HEK293T (cell line): ENCODE measurements at regions not wholly inside any gene's neighbourhood (a gene's known extent, or its start where the extent isn't known, plus 50 kb on each side); places are given as distances from the start of the nearest gene placed in this dataset.
"Not testable (repeated sequence)": the region's sequence is repeated elsewhere in the genome, so short reads cannot be mapped to it uniquely, and the experiment has no call there.

Experiments used
- CTCF ChIA-PET: fragments of 350-600 bp; formaldehyde crosslinking; extraction: SDS; loops from one replicate; lab custom pipeline; 2021; ENCODE audit warnings: antibody characterized with exemption, inconsistent platforms; lab: Yijun Ruan, JAX
- POLR2A ChIA-PET: fragments of 350-600 bp; formaldehyde crosslinking; extraction: SDS; loops from one replicate; lab custom pipeline; 2020; ENCODE audit warnings: antibody characterized with exemption, inconsistent platforms; lab: Yijun Ruan, JAX
- DNase-seq: peaks from one replicate; pipeline ENCODE4 v3.0.0; 2012; ENCODE audit warnings: mixed read lengths; ENCODE audit errors: extremely low spot score
- ARNT ChIP-seq: fragments of 450-650 bp; IDR thresholded peaks from 2 replicates; pipeline ENCODE4 v1.6.1; 2017; ENCODE audit warnings: mild to moderate bottlenecking
- BHLHE40 ChIP-seq: fragments of 450-650 bp; IDR thresholded peaks from 2 replicates; pipeline ENCODE4 v1.6.1; 2016; ENCODE audit warnings: mild to moderate bottlenecking, moderate library complexity, borderline replicate concordance
- CTBP1 ChIP-seq: fragments of 450-650 bp; IDR thresholded peaks from 2 replicates; pipeline ENCODE4 v1.6.1; 2016; ENCODE audit warnings: borderline replicate concordance
- ELF4 ChIP-seq: fragments of 450-650 bp; IDR thresholded peaks from 2 replicates; pipeline ENCODE4 v1.6.1; 2017; ENCODE audit warnings: antibody characterized with exemption
- FOXA1 ChIP-seq: fragments of 450-650 bp; IDR thresholded peaks from 2 replicates; pipeline ENCODE4 v1.6.1; 2016; ENCODE audit warnings: mild to moderate bottlenecking
- FOXK2 ChIP-seq: fragments of 450-650 bp; IDR thresholded peaks from 2 replicates; pipeline ENCODE4 v1.6.1; 2016; ENCODE audit warnings: mild to moderate bottlenecking
- FOXM1 ChIP-seq: fragments of 450-650 bp; IDR thresholded peaks from 2 replicates; pipeline ENCODE4 v1.6.1; 2017; ENCODE audit warnings: mild to moderate bottlenecking, borderline replicate concordance
- HDGF ChIP-seq: fragments of 450-650 bp; IDR thresholded peaks from 2 replicates; pipeline ENCODE4 v1.6.1; 2017; ENCODE audit warnings: antibody characterized with exemption, borderline replicate concordance
- L3MBTL2 ChIP-seq: fragments of 450-650 bp; conservative IDR thresholded peaks from 2 replicates; pipeline ENCODE4 v1.6.1; 2016; ENCODE audit warnings: mild to moderate bottlenecking
- LEF1 ChIP-seq: fragments of 450-650 bp; IDR thresholded peaks from 2 replicates; pipeline ENCODE4 v1.6.1; 2017; ENCODE audit warnings: mild to moderate bottlenecking, borderline replicate concordance
- NFRKB ChIP-seq: fragments of 450-650 bp; IDR thresholded peaks from 2 replicates; pipeline ENCODE4 v1.6.1; 2016; ENCODE audit warnings: mild to moderate bottlenecking, moderate library complexity
- SP1 ChIP-seq: fragments of 450-650 bp; IDR thresholded peaks from 2 replicates; pipeline ENCODE4 v1.6.1; 2017
- SUZ12 ChIP-seq: fragments of 450-650 bp; IDR thresholded peaks from 2 replicates; pipeline ENCODE4 v1.6.1; 2016; ENCODE audit warnings: mild to moderate bottlenecking
- TARDBP ChIP-seq: fragments of 450-650 bp; IDR thresholded peaks from 2 replicates; pipeline ENCODE4 v1.6.1; 2016
- ZNF384 ChIP-seq: fragments of 450-650 bp; IDR thresholded peaks from 2 replicates; pipeline ENCODE4 v1.6.1; 2016
- TF ChIP-seq, protein P1 (sequence below): fragments of 450-650 bp; IDR thresholded peaks from 2 replicates; pipeline ENCODE4 v1.6.1; 2016

DNA sequence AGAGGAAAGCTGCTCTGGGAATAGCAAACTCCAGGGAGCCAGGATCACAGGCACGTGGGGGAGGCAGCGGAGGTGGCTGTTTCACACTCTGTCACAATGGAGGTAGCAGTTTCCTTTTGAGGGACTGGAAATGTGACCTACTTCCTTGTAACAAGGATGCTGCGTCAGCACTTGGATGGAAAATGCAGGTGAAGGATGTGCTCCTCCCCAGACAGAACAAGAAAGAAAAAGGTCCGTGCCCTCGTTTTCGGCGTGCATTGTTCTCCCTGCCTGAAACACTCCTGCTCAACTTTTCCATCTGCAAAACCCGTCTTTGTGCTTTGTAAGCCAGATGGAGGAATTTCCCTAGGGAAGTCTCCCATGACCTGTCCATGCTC is 55.1 kb upstream of the SH3PXD2B start:
- no peak for DNase-seq
- ChIA-PET CTCF (interaction anchor here (0.6 kb wide), 1 partner anchor 113 kb away, joined by 3 read pairs; no protein-coding TSS in a partner anchor), POLR2A (no interaction called here)
- no peak for TF ChIP-seq L3MBTL2
- TF ChIP-seq ZNF384, result no peak
- TF ChIP-seq FOXA1, result no peak
- no peak for TF ChIP-seq ELF4
- no peak for TF ChIP-seq NFRKB
- no peak for TF ChIP-seq CTBP1
- no peak for TF ChIP-seq FOXK2
- TF ChIP-seq FOXM1, result no peak
- no peak for TF ChIP-seq HDGF
- no peak for TF ChIP-seq BHLHE40
- TF ChIP-seq LEF1, result no peak
- TF ChIP-seq SP1, result no peak
- no peak for TF ChIP-seq TARDBP
- TF ChIP-seq ARNT, result no peak
- no peak for TF ChIP-seq SUZ12
- TF ChIP-seq, protein P1, sequence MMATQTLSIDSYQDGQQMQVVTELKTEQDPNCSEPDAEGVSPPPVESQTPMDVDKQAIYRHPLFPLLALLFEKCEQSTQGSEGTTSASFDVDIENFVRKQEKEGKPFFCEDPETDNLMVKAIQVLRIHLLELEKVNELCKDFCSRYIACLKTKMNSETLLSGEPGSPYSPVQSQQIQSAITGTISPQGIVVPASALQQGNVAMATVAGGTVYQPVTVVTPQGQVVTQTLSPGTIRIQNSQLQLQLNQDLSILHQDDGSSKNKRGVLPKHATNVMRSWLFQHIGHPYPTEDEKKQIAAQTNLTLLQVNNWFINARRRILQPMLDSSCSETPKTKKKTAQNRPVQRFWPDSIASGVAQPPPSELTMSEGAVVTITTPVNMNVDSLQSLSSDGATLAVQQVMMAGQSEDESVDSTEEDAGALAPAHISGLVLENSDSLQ, result no peak

DNA sequence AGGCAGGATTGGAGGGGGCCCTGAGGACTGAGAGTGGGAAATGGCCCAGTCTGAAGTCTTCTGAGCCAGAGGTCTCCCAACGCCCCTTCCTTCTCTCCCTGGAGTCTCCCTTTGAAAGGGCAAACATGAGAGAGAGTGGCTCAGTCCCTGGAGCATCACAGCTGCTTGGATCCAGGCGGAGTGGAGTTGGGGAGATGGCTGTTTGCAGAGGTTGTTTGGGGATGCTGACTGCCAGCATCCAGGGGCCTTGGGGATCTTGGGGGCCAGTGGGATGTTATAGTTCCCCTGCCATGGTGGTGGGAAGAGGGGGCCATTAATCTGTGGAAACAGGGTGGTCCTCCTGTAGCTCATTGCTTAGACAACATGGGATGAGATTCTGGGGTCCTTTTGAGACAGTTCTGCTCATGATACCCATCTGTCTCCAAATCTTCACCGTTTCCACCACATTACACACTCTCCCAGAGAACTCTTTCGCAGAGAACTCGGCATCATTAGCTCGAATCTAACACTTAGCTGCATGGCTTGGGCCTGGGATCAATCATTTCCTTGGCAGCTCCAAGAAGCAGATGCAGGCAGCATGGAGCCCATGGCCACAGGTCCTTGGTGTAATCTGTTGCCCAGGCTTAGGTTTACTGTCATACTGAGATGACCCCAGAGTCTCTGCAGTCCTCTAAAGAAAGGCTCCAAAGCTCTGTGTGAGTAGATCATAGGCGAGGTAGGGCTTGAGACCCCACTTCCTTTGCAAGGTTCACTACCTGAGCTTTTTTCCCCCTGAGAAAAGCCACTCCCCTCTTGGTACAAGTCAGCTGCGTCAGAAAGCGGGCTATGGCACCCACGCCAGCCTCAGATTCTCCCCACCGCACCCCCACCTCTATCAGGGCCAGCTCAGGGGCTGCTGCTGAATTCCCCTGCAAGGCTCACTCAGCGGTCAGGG is 54.4 kb upstream of the SH3PXD2B start:
- CTCF ChIA-PET, result interaction anchor here (0.6 kb wide), 1 partner anchor 113 kb away, joined by 3 read pairs; no protein-coding TSS in a partner anchor
- TF ChIP-seq ELF4 (no peak), HDGF (no peak), FOXK2 (no peak), SUZ12 (no peak)
- POLR2A ChIA-PET, result no interaction called here
- DNase-seq, result no peak

DNA sequence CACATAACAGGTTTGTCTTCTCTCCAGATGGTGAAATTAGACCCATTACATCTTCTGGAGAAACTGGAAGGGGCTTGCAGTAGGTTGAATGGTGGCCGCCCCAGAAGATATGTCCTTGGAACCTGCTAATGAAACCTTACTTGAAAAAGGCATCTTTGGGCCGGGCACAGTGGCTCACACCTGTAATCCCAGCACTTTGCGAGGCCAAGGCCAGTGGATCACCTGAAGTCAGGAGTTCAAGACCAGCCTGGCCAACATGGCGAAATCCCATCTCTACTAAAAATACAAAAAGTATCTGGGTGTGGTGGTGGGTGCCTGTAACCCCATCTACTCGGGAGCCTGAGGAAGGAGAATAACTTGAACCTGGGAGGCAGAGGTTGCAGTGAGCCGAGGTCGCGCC is 53.2 kb upstream of the SH3PXD2B start:
- POLR2A ChIA-PET, CTCF ChIA-PET: not testable (repeated sequence)

DNA sequence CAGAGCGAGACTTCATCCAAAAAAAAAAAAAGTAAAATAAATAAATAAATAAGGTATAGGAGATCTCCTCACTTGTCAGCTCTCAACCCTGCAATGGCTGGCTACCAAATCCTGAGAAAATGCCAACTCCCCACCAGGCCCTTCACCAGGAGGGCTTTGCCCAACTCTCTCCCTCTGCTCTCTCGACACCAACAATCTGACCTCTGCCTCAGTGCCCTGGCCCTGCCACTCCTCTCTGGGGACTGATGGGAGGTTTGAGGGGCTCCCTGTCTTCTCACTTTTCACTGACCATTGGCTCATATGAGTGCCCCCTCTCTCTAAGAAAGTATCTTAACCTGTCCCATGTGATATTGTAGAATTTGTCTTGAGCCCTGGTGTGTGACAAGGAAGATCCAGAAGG is 52.6 kb upstream of the SH3PXD2B start:
- POLR2A ChIA-PET, result no interaction called here
- no peak for TF ChIP-seq NFRKB
- no peak for TF ChIP-seq L3MBTL2
- no peak for TF ChIP-seq BHLHE40
- no peak for TF ChIP-seq CTBP1
- TF ChIP-seq, protein P1, result no peak
- TF ChIP-seq TARDBP, result no peak
- no peak for TF ChIP-seq ELF4
- TF ChIP-seq FOXM1, result no peak
- TF ChIP-seq HDGF, result no peak
- TF ChIP-seq LEF1, result no peak
- CTCF ChIA-PET, result no interaction called here
- DNase-seq, result no peak

More for the DNA sequence above, 53.2 kb upstream of the SH3PXD2B start:
- DNase-seq, result not testable (repeated sequence)

DNA sequence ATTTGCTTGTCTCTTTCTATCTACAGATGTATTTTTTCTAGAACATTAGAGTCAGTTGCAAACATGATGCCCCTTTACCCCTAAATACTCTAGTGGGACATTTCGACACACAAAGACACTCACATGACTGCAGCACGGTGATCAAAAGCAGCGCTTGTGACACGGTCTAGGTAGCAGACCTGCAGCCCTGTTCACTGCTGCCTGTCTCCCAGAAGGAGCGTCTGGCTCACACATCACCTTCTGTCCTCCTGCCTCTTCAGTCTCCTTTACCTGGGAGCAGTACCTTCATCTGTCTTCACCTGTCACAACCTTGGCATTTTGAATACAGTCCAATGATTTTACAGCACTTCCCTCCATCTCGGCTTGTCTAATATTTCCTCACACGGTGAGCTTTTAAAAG is 51.9 kb upstream of the SH3PXD2B start:
- CTCF ChIA-PET, result no interaction called here
- POLR2A ChIA-PET, result no interaction called here
- DNase-seq, result no peak
- no peak for TF ChIP-seq SUZ12
- no peak for TF ChIP-seq FOXM1
- TF ChIP-seq NFRKB, result no peak
- no peak for TF ChIP-seq CTBP1
- TF ChIP-seq ZNF384, result no peak
- no peak for TF ChIP-seq LEF1
- no peak for TF ChIP-seq FOXA1
- no peak for TF ChIP-seq TARDBP
- no peak for TF ChIP-seq ELF4
- no peak for TF ChIP-seq ARNT
- TF ChIP-seq FOXK2, result no peak
- no peak for TF ChIP-seq SP1
- no peak for TF ChIP-seq BHLHE40
- no peak for TF ChIP-seq L3MBTL2
- no peak for TF ChIP-seq HDGF
- TF ChIP-seq, protein P1, result no peak

DNA sequence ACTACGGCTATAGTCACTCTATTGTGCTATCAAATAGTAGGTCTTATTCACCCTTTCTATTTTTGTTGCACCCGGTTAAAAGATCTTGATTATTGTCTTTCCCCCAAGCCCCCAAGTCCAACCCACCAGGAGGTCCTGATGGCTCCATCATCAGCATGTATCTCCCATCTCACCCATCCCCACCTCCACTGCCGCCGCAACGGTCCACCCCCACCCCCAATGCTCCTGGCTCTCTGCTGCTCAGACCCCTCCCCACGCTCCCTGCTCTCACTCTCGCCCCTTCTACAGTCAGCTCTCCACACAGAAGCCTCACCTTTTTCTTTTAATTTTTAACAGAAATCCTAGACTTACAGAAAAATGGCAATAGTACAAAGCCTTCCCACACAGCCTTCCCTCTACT is 51.5 kb upstream of the SH3PXD2B start:
- POLR2A ChIA-PET, result no interaction called here
- no peak for DNase-seq
- TF ChIP-seq LEF1 (no peak), FOXK2 (no peak), ZNF384 (no peak), FOXM1 (no peak), SP1 (no peak), L3MBTL2 (no peak), CTBP1 (no peak), FOXA1 (no peak), NFRKB (no peak), TARDBP (no peak)
- CTCF ChIA-PET, result no interaction called here

DNA sequence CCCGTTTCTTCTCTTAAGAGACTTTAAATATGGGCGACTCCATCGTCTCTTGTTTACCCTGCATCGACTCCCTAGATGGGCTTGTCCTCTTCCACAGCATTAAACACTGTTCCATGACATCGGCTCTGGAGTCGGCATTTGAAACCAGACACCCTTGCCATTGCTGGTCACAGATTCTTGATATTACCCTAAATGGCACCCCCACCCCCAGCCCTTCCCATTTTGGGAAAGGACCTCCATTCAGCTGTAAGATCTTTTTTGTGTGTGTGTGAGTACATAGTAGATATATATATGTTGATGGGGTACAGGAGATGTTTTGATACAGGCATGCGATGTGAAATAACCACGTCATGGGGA is 51.1 kb upstream of the SH3PXD2B start:
- TF ChIP-seq FOXK2 (no peak), ELF4 (no peak)
- TF ChIP-seq, protein P1, result peak; percentile 11; the same call in 1 of the 2 replicates
- DNase-seq, result no peak
- ChIA-PET CTCF (no interaction called here), POLR2A (no interaction called here)
